Mammary epithelial cell (primary cell): ENCODE measurements at regions not wholly inside any gene's neighbourhood (a gene's known extent, or its start where the extent isn't known, plus 50 kb on each side); places are given as distances from the start of the nearest gene placed in this dataset.

Experiments
- EZH2 ChIP-seq: IDR thresholded peaks from 2 replicates; pipeline ENCODE4 v1.6.1; 2012; ENCODE audit warnings: low read length, inconsistent platforms, borderline replicate concordance
- TF ChIP-seq, protein P1 (sequence below), 2 donors: IDR thresholded peaks in 1 of 2; conservative IDR thresholded peaks in 1 of 2; 2 replicates each; pipeline ENCODE4 v1.5.1; 2011 to 2012; ENCODE audit warnings: inconsistent platforms in 2 of 2, low read length in 2 of 2, mild to moderate bottlenecking in 2 of 2, control low read depth in 1 of 2, low read depth in 1 of 2; ENCODE audit not compliant: insufficient read depth in 1 of 2; ENCODE audit errors: extremely low read depth in 1 of 2

- TF ChIP-seq, protein P1, sequence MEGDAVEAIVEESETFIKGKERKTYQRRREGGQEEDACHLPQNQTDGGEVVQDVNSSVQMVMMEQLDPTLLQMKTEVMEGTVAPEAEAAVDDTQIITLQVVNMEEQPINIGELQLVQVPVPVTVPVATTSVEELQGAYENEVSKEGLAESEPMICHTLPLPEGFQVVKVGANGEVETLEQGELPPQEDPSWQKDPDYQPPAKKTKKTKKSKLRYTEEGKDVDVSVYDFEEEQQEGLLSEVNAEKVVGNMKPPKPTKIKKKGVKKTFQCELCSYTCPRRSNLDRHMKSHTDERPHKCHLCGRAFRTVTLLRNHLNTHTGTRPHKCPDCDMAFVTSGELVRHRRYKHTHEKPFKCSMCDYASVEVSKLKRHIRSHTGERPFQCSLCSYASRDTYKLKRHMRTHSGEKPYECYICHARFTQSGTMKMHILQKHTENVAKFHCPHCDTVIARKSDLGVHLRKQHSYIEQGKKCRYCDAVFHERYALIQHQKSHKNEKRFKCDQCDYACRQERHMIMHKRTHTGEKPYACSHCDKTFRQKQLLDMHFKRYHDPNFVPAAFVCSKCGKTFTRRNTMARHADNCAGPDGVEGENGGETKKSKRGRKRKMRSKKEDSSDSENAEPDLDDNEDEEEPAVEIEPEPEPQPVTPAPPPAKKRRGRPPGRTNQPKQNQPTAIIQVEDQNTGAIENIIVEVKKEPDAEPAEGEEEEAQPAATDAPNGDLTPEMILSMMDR (conservative IDR thresholded peaks at IDR 0.05 in 1 of 2, IDR thresholded peaks at IDR 0.05 in 1 of 2; ENCODE audit: extremely low read depth in 1 of 2, insufficient read depth in 1 of 2, low read depth in 1 of 2, low read length in 2 of 2): no peak
- no peak for TF ChIP-seq EZH2
These were observed 149.8 kb upstream of the SFSWAP start for GRCh38 chr12:131561051-131561450.
